GM21576 (cell line): ENCODE measurements at regions not wholly inside any gene's neighbourhood (a gene's known extent, or its start where the extent isn't known, plus 50 kb on each side); places are given as distances from the start of the nearest gene placed in this dataset.

Source experiments
- ATAC-seq: cut with Tn5 transposase; IDR thresholded peaks from one replicate; pipeline ENCODE4 v1.9.1; 2021; ENCODE audit warnings: mild to moderate bottlenecking, moderate library complexity; ENCODE audit not compliant: unreplicated experiment

- ATAC-seq: no peak
Observed at GRCh38 chr18:45373286-45373880, 241.9 kb upstream of the SLC14A2 start.

GRCh38 chr18:45374236-45374635 is 241.0 kb upstream of the SLC14A2 start:
- ATAC-seq: no peak

GRCh38 chr18:45374878-45375630 is 240.2 kb upstream of the SLC14A2 start:
- ATAC-seq: no peak

- ATAC-seq: no peak
Observed at GRCh38 chr18:45376193-45376592, 239.1 kb upstream of the SLC14A2 start.

- no peak for ATAC-seq
Observed at GRCh38 chr18:45378308-45378707, 237.0 kb upstream of the SLC14A2 start.

- no peak for ATAC-seq
Observed at GRCh38 chr18:45378933-45379332, 236.3 kb upstream of the SLC14A2 start.

GRCh38 chr18:45379903-45380302 is 235.4 kb upstream of the SLC14A2 start:
- ATAC-seq: peak; percentile 50

GRCh38 chr18:45381282-45381681 is 234.0 kb upstream of the SLC14A2 start:
- no peak for ATAC-seq

- no peak for ATAC-seq
Observed at GRCh38 chr18:45383228-45383627, 232.0 kb upstream of the SLC14A2 start.

- ATAC-seq: peak; percentile 42
Observed at GRCh38 chr18:45384137-45384961, 230.9 kb upstream of the SLC14A2 start.

GRCh38 chr18:45384962-45385315 is 230.3 kb upstream of the SLC14A2 start:
- ATAC-seq: no peak

GRCh38 chr18:45386041-45386655 is 229.1 kb upstream of the SLC14A2 start:
- no peak for ATAC-seq

- ATAC-seq: no peak
Observed at GRCh38 chr18:45387229-45387628, 228.0 kb upstream of the SLC14A2 start.

GRCh38 chr18:45398448-45398847 is 216.8 kb upstream of the SLC14A2 start:
- no peak for ATAC-seq

- ATAC-seq: no peak
Observed at GRCh38 chr18:45399146-45399545, 216.1 kb upstream of the SLC14A2 start.

GRCh38 chr18:45399643-45400042 is 215.6 kb upstream of the SLC14A2 start:
- ATAC-seq: no peak

- ATAC-seq: no peak
Observed at GRCh38 chr18:45402485-45403056, 212.7 kb upstream of the SLC14A2 start.

GRCh38 chr18:45403341-45404049 is 211.8 kb upstream of the SLC14A2 start:
- no peak for ATAC-seq

- no peak for ATAC-seq
Observed at GRCh38 chr18:45408218-45408617, 207.1 kb upstream of the SLC14A2 start.

GRCh38 chr18:45409971-45410370 is 205.3 kb upstream of the SLC14A2 start:
- no peak for ATAC-seq
